Epithelial cell of proximal tubule (primary cell): ENCODE measurements at regions not wholly inside any gene's neighbourhood (a gene's known extent, or its start where the extent isn't known, plus 50 kb on each side); places are given as distances from the start of the nearest gene placed in this dataset.

Experiments
- DNase-seq: peaks from one replicate; pipeline ENCODE4 v3.0.0-alpha.2; 2011; ENCODE audit warnings: low read depth
- H3K4me3 ChIP-seq: 2 replicates; pipeline ENCODE4 v1.5.1; 2011; ENCODE audit warnings: low read depth, mild to moderate bottlenecking, low read length
- CTCF ChIP-seq: conservative IDR thresholded peaks from 2 replicates; pipeline ENCODE4 v1.5.1; 2012; ENCODE audit warnings: low read depth, mild to moderate bottlenecking, low read length

GRCh38 chr6:81340946-81341345 lies 411.5 kb downstream of the TENT5A start:
- TF ChIP-seq CTCF, result no peak

DNA sequence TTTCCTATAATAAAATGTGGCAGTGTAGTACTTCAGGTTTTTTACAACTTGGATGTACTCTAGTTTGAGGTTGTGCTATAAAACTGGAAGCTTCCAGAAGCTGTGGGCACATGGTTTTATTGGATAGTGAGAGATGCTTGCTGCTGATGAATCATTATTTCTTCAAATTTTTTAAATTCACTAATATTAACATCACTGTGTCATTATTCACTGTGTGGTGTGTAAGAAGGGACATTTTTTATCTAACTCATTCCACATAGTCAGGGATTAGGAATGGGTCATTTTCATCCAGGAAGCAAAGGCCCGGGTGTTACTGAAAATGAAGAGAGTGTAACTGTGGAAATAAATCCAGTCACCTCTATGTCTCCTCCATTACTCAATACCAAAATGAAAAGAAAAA lies 421.0 kb downstream of the TENT5A start:
- no peak for DNase-seq
- no peak overlapping the region for H3K4me3 ChIP-seq
- no peak for TF ChIP-seq CTCF

More at GRCh38 chr6:81340946-81341345, 411.5 kb downstream of the TENT5A start:
- DNase-seq, result no peak
- no peak overlapping the region for H3K4me3 ChIP-seq

DNA sequence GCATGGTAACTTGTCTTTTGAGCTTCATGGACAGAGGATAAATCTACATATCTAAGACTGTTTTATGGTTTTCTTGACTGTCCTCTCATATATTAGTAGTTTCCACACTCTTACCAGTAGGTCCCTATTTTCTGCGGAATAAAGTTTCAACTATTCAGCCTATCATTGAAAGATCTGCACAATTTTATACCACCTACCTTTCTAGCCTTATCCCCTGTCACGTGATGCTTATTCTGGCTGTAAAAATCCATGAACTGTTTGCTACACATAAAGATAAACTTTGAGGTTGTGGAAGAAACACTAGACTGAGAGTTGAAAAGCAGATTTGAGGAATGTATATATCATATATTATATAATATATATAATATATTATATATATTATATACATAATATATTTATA lies 423.8 kb downstream of the TENT5A start:
- no peak for TF ChIP-seq CTCF
- DNase-seq, result no peak
- H3K4me3 ChIP-seq, result no peak overlapping the region

GRCh38 chr6:81326881-81327561 lies 425.5 kb downstream of the TENT5A start:
- no peak overlapping the region for H3K4me3 ChIP-seq
- no peak for DNase-seq
- no peak for TF ChIP-seq CTCF

DNA sequence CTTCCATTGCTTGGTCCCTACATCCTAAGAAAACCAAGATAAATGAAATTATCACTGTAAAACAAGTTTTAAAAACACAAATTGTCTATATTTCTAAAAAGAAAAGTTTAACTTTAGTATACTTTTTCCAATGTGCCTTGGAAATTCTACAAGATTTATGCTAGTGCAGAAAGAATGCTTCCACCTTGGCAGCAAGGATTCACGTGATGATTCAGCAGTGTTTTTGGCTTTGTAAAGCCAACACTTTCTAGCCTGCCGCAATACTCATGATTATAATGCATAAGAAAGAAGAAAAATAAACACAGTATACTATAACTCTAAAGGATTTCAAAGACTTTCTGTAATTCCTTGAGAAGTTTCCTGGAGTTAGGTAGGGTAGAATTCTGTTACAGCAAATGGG lies 442.7 kb downstream of the TENT5A start:
- no peak for TF ChIP-seq CTCF
- no peak for DNase-seq
- no peak overlapping the region for H3K4me3 ChIP-seq

GRCh38 chr6:81308577-81309279 lies 443.8 kb downstream of the TENT5A start:
- TF ChIP-seq CTCF, result no peak
- DNase-seq, result no peak
- H3K4me3 ChIP-seq, result no peak overlapping the region
